Naive thymus-derived CD4-positive, alpha-beta T cell (primary cell): ENCODE measurements at regions not wholly inside any gene's neighbourhood (a gene's known extent, or its start where the extent isn't known, plus 50 kb on each side); places are given as distances from the start of the nearest gene placed in this dataset.

ENCODE experiments used
- ATAC-seq: fragments of 150-1000 bp; cut with Tn5 transposase; 2 replicates; pipeline ENCODE4 v1.10.0; 2021; ENCODE audit warnings: mild to moderate bottlenecking, moderate library complexity
- CTCF ChIA-PET: fragments of 350-600 bp; sonication (Branson Sonifier 250); formaldehyde crosslinking; loops from one replicate; lab custom pipeline; 2021; ENCODE audit warnings: antibody characterized with exemption; lab: Charles Lee
- POLR2A ChIA-PET: fragments of 350-600 bp; sonication (Branson Sonifier 250); formaldehyde crosslinking; loops from one replicate; lab custom pipeline; 2021; ENCODE audit warnings: antibody characterized with exemption, inconsistent platforms; lab: Charles Lee
- DNase-seq, 9 donors: peaks; one replicate each; pipeline versions ENCODE4 v3.0.0 to v3.0.0-alpha.2; 2020 to 2022; ENCODE audit warnings: mixed read lengths in 1 of 9
- H3K27ac ChIP-seq: one replicate; pipeline ENCODE4 v1.7.0; 2013; ENCODE audit warnings: mild to moderate bottlenecking, low read depth, low read length, moderate library complexity
- H3K27me3 ChIP-seq, 2 donors: one replicate each; pipeline ENCODE4 v1.7.0; 2013; ENCODE audit warnings: low read length in 2 of 2, mild to moderate bottlenecking in 2 of 2, moderate library complexity in 2 of 2; ENCODE audit not compliant: control insufficient read depth in 2 of 2, insufficient read depth in 2 of 2
- H3K36me3 ChIP-seq, 3 experiments: 1 replicate in 2 of 3; 2 replicates in 1 of 3; pipeline ENCODE4 v1.7.0; 2013; ENCODE audit warnings: low read length in 3 of 3, mild to moderate bottlenecking in 3 of 3, moderate library complexity in 1 of 3; ENCODE audit not compliant: insufficient read depth in 3 of 3, control insufficient read depth in 2 of 3
- H3K4me1 ChIP-seq, 2 donors: one replicate each; pipeline ENCODE4 v1.7.0; 2013; ENCODE audit warnings: low read length in 2 of 2, mild to moderate bottlenecking in 2 of 2, moderate library complexity in 1 of 2; ENCODE audit not compliant: control insufficient read depth in 2 of 2, insufficient read depth in 2 of 2
- H3K4me3 ChIP-seq: 2 replicates; pipeline ENCODE4 v1.7.0; 2013; ENCODE audit warnings: mild to moderate bottlenecking, low read length
- H3K9me3 ChIP-seq, 3 experiments: 1 replicate in 2 of 3; 2 replicates in 1 of 3; pipeline ENCODE4 v1.7.0; 2013; ENCODE audit warnings: low read length in 3 of 3; ENCODE audit not compliant: control insufficient read depth in 2 of 3
- H3K27ac Mint-ChIP-seq, 9 donors: one replicate each; pipeline ENCODE4 v1.8.0; 2020 to 2022; ENCODE audit warnings: mixed read lengths in 9 of 9, mild to moderate bottlenecking in 8 of 9, moderate library complexity in 5 of 9, inconsistent platforms in 2 of 9
- H3K27me3 Mint-ChIP-seq, 5 donors: one replicate each; pipeline ENCODE4 v1.8.0; 2021 to 2022; ENCODE audit warnings: mixed read lengths in 5 of 5, mild to moderate bottlenecking in 1 of 5
- H3K36me3 Mint-ChIP-seq, 5 donors: one replicate each; pipeline ENCODE4 v1.8.0; 2020 to 2022; ENCODE audit warnings: mixed read lengths in 5 of 5, mild to moderate bottlenecking in 3 of 5, inconsistent platforms in 1 of 5
- H3K4me1 Mint-ChIP-seq, 7 donors: one replicate each; pipeline ENCODE4 v1.8.0; 2020 to 2022; ENCODE audit warnings: mixed read lengths in 7 of 7, mild to moderate bottlenecking in 3 of 7, inconsistent platforms in 1 of 7
- H3K4me3 Mint-ChIP-seq, 10 donors: one replicate each; pipeline ENCODE4 v1.8.0; 2020 to 2022; ENCODE audit warnings: mild to moderate bottlenecking in 10 of 10, mixed read lengths in 10 of 10, moderate library complexity in 6 of 10, inconsistent platforms in 2 of 10
- H3K9me3 Mint-ChIP-seq, 11 donors: one replicate each; pipeline ENCODE4 v1.8.0; 2020 to 2022; ENCODE audit warnings: mixed read lengths in 11 of 11, mild to moderate bottlenecking in 4 of 11, inconsistent platforms in 1 of 11, moderate library complexity in 1 of 11
- intact Hi-C, 2 donors: fragments of 100-400 bp; cut with micrococcal nuclease; formaldehyde crosslinking; loops; one replicate each; pipeline ENCODE4 v1.15.1; 2023

DNA sequence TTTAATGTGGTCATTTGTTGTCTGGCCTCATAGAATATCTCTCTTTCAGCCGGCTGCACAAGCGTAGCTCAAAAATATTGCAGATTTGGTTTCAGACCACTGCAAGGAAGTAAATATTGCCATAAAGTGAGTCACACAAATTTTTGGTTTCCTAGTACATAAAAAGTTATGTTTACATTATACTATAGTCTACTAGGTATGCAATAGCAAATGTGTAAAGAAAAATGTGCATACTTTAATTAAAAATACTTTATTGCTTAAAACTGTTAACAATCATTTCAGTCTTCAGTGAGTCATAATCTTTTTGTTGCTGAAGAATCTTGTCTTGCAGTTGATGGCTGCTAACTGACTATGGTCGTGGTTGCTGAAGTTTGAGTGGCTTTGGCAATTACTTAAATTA lies 425.1 kb upstream of the ROBO1 start:
- no peaks in the 10 kb centered on the region for H3K4me1 ChIP-seq
- no peak overlapping the region for H3K4me3 ChIP-seq
- H3K9me3 ChIP-seq = no peaks in the 10 kb centered on the region
- Mint-ChIP-seq H3K27me3 (no peaks in the 10 kb centered on the region), H3K36me3 (no peaks in the 10 kb centered on the region), H3K4me1 (no peaks in the 10 kb centered on the region), H3K4me3 (no peak overlapping the region), H3K9me3 (peaks cover 0 to 19% (median 10%) of the 10 kb centered on the region in 11 donors), H3K27ac (no peak overlapping the region)
- H3K27ac ChIP-seq = no peak overlapping the region
- ATAC-seq (no peak), DNase-seq (no peak)
- no peaks in the 10 kb centered on the region for H3K27me3 ChIP-seq
- no peaks in the 10 kb centered on the region for H3K36me3 ChIP-seq
- POLR2A ChIA-PET = no interaction called here
- CTCF ChIA-PET = no interaction called here
- intact Hi-C loops = no loop called here

DNA sequence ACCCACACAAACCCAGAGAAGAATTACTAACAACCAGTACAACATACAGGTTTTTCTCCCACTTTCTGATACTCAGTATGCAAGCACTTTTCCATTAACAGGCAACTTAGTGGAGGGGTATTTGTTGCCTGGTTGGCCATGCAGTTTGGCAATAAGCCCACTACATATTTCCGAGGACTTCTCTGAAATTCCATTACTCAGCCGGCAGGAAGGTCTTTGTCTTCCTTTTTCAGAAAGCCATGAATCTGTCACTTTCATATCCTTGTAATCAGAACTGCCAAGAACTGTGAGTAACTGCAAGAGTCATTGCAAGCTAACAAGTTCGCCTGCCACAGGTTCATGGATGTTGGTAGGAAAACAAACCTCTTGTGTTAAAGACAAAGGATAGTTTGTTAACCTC lies 422.3 kb upstream of the ROBO1 start:
- ATAC-seq (no peak), DNase-seq (no peak)
- Histone ChIP-seq H3K4me3 (no peak overlapping the region), H3K36me3 (no peaks in the 10 kb centered on the region), H3K9me3 (no peaks in the 10 kb centered on the region), H3K4me1 (no peaks in the 10 kb centered on the region), H3K27me3 (no peaks in the 10 kb centered on the region), H3K27ac (no peak overlapping the region)
- no peaks in the 10 kb centered on the region for H3K4me1 Mint-ChIP-seq
- CTCF ChIA-PET = no interaction called here
- no peaks in the 10 kb centered on the region for H3K27me3 Mint-ChIP-seq
- POLR2A ChIA-PET = no interaction called here
- H3K27ac Mint-ChIP-seq = no peak overlapping the region
- H3K4me3 Mint-ChIP-seq = no peak overlapping the region
- H3K9me3 Mint-ChIP-seq = peaks cover 0 to 18% (median 9%) of the 10 kb centered on the region in 11 donors
- intact Hi-C loops = no loop called here
- H3K36me3 Mint-ChIP-seq = no peaks in the 10 kb centered on the region

DNA sequence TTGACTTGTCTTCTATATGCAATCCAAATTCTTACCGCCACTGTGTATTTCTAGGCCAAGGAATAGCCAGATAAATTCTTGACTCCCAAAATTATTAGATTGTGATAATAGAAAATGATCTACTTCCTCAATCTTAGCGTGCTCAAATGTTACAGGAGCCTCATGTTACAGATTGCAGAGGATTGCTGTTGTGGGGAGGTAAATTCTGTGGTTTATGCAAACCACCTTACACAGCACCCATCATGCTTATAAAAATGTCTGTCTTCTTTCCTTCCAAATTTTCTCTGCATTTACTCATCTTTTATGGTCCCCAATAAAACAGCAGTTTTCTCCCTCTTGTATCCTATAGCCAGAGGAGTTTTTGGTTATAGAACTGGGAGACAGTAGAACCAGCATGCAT lies 420.2 kb upstream of the ROBO1 start:
- Mint-ChIP-seq H3K9me3 (peaks cover 0 to 14% (median 8%) of the 10 kb centered on the region in 11 donors), H3K4me1 (no peaks in the 10 kb centered on the region), H3K4me3 (no peak overlapping the region), H3K27ac (no peak overlapping the region), H3K36me3 (no peaks in the 10 kb centered on the region), H3K27me3 (no peaks in the 10 kb centered on the region)
- DNase-seq = no peak
- ChIA-PET POLR2A (no interaction called here), CTCF (no interaction called here)
- Histone ChIP-seq H3K27ac (no peak overlapping the region), H3K4me3 (no peak overlapping the region), H3K27me3 (no peaks in the 10 kb centered on the region), H3K9me3 (no peaks in the 10 kb centered on the region), H3K36me3 (no peaks in the 10 kb centered on the region), H3K4me1 (no peaks in the 10 kb centered on the region)
- intact Hi-C loops = no loop called here
- ATAC-seq = no peak

DNA sequence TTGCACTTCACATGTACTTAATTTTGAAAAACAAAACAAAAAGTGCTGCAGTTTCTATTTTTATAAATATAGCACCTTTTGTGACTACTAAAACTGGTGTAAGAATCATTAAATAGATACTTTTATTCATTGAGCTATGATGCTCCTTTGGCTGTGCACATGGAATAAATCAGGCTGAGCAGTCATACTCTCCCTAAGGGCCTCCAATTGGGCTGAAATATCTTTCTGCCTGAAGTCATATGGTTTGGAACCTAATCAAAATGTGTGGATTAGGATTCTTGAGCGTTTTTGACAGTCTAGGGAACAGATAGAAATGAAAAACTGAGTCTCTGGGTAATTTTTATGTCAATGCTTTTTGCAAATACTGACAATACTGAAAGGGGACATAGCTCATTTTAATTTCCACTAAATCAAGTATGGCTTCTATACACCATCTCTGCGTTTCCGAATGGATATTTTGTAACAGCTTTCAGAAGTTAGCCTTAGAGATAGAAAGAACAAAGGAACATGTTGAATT lies 392.2 kb upstream of the ROBO1 start:
- Histone ChIP-seq H3K27me3 (no peaks in the 10 kb centered on the region), H3K4me3 (no peak overlapping the region), H3K36me3 (no peaks in the 10 kb centered on the region), H3K27ac (no peak overlapping the region), H3K4me1 (no peaks in the 10 kb centered on the region), H3K9me3 (no peaks in the 10 kb centered on the region)
- no peaks in the 10 kb centered on the region for H3K27me3 Mint-ChIP-seq
- CTCF ChIA-PET = no interaction called here
- H3K9me3 Mint-ChIP-seq = peaks cover 0 to 11% (median 2%) of the 10 kb centered on the region in 11 donors
- ATAC-seq (no peak), DNase-seq (no peak)
- POLR2A ChIA-PET = no interaction called here
- intact Hi-C loops = no loop called here
- H3K4me1 Mint-ChIP-seq = no peaks in the 10 kb centered on the region
- H3K36me3 Mint-ChIP-seq = no peaks in the 10 kb centered on the region
- H3K4me3 Mint-ChIP-seq = no peak overlapping the region
- no peak overlapping the region for H3K27ac Mint-ChIP-seq

DNA sequence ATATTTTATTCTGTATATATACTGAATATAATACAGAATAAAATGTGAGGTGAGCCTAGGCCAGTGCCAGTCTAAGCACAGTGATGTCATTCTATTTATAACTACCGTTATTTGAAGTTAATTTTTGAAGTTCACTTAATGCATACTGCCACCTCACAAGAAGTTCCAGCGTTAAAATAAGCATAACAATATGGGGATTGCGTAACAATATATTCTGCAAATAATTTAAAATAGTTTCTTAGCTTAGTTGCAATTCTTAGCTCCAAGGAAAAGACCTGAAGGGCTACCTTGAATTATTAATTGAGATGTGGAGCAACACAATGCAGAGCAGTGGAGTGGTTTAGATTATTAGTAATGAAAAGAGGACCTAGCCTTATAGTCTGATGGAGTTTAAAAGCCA lies 390.5 kb upstream of the ROBO1 start:
- no peak overlapping the region for H3K27ac ChIP-seq
- H3K4me3 ChIP-seq = no peak overlapping the region
- H3K9me3 Mint-ChIP-seq = peaks cover 0 to 14% (median 4%) of the 10 kb centered on the region in 11 donors
- intact Hi-C loops = no loop called here
- H3K4me1 ChIP-seq = no peaks in the 10 kb centered on the region
- H3K27me3 ChIP-seq = no peaks in the 10 kb centered on the region
- DNase-seq (no peak), ATAC-seq (no peak)
- H3K4me3 Mint-ChIP-seq = no peak overlapping the region
- no peaks in the 10 kb centered on the region for H3K36me3 ChIP-seq
- no peaks in the 10 kb centered on the region for H3K4me1 Mint-ChIP-seq
- H3K27ac Mint-ChIP-seq = no peak overlapping the region
- H3K9me3 ChIP-seq = no peaks in the 10 kb centered on the region
- no peaks in the 10 kb centered on the region for H3K27me3 Mint-ChIP-seq
- no peaks in the 10 kb centered on the region for H3K36me3 Mint-ChIP-seq
- CTCF ChIA-PET = no interaction called here
- POLR2A ChIA-PET = no interaction called here

- CTCF ChIA-PET = no interaction called here
- Histone ChIP-seq H3K27ac (no peak overlapping the region), H3K4me1 (no peaks in the 10 kb centered on the region), H3K9me3 (no peaks in the 10 kb centered on the region), H3K27me3 (no peaks in the 10 kb centered on the region), H3K4me3 (no peak overlapping the region), H3K36me3 (no peaks in the 10 kb centered on the region)
- ATAC-seq (no peak), DNase-seq (no peak)
- H3K27ac Mint-ChIP-seq = no peak overlapping the region
- no peaks in the 10 kb centered on the region for H3K36me3 Mint-ChIP-seq
- no peaks in the 10 kb centered on the region for H3K4me1 Mint-ChIP-seq
- H3K4me3 Mint-ChIP-seq = no peak overlapping the region
- H3K27me3 Mint-ChIP-seq = no peaks in the 10 kb centered on the region
- peaks cover 0 to 22% (median 8%) of the 10 kb centered on the region in 11 donors for H3K9me3 Mint-ChIP-seq
- intact Hi-C loops = no loop called here
- POLR2A ChIA-PET = no interaction called here
Observed at GRCh38 chr3:80157546-80157945, 389.7 kb upstream of the ROBO1 start.

DNA sequence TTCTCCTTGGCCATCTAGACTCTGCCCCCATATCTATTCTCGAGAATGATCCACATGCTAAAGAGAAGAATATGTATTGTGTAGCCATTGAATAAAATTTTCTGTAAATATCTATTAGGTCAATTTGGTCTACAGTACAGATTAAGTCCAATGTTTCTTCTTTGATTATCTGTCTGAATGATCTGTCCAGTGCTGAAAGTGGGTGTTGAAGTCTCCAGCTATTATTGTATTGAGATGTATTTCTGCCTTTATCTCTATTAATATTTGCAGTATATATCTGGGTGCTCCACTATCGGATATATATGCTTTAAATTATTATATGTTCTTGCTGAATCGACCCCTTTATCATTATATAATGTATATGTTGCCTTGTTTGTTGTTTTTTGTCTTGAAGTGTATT lies 384.9 kb upstream of the ROBO1 start:
- intact Hi-C loops = no loop called here
- Histone ChIP-seq H3K27ac (no peak overlapping the region), H3K4me1 (no peaks in the 10 kb centered on the region), H3K27me3 (no peaks in the 10 kb centered on the region), H3K9me3 (no peaks in the 10 kb centered on the region), H3K36me3 (no peaks in the 10 kb centered on the region), H3K4me3 (no peak overlapping the region)
- no peak for DNase-seq
- CTCF ChIA-PET = no interaction called here
- H3K4me1 Mint-ChIP-seq = no peaks in the 10 kb centered on the region
- peaks cover 0 to 56% (median 24%) of the 10 kb centered on the region in 11 donors for H3K9me3 Mint-ChIP-seq
- no peak overlapping the region for H3K4me3 Mint-ChIP-seq
- no peaks in the 10 kb centered on the region for H3K36me3 Mint-ChIP-seq
- H3K27me3 Mint-ChIP-seq = no peaks in the 10 kb centered on the region
- POLR2A ChIA-PET = no interaction called here
- ATAC-seq = no peak
- no peak overlapping the region for H3K27ac Mint-ChIP-seq
